K562 (cell line): ENCODE measurements at regions not wholly inside any gene's neighbourhood (a gene's known extent, or its start where the extent isn't known, plus 50 kb on each side); places are given as distances from the start of the nearest gene placed in this dataset.
A peak's percentile ranks its signal among the peaks of the same experiment; 100 is the strongest.

ENCODE experiments used
- BRD9 ChIP-seq: fragments of 450-650 bp; IDR thresholded peaks from 2 replicates; pipeline ENCODE4 v1.6.1; 2018; ENCODE audit warnings: low read depth; ENCODE audit not compliant: partially characterized antibody
- CTCF ChIP-seq, 3 experiments: IDR thresholded peaks in 2 of 3; conservative IDR thresholded peaks in 1 of 3; 2 replicates each; pipeline ENCODE4 v1.5.1; 2011 to 2012; ENCODE audit warnings: low read length in 3 of 3, mild to moderate bottlenecking in 3 of 3, control low read depth in 2 of 3, improper control_type of control experiment in 1 of 3, inconsistent platforms in 1 of 3, low read depth in 1 of 3, mixed read lengths in 1 of 3, moderate library complexity in 1 of 3; ENCODE audit not compliant: insufficient read depth in 2 of 3
- DEAF1 ChIP-seq: fragments of 450-650 bp; formaldehyde crosslinking; IDR thresholded peaks from 2 replicates; pipeline ENCODE4 v1.4.0; 2020; ENCODE audit warnings: mild to moderate bottlenecking, moderate library complexity
- MAX ChIP-seq: sonication (generic); formaldehyde crosslinking; IDR thresholded peaks from 2 replicates; pipeline ENCODE4 v1.9.0; 2022; ENCODE audit warnings: mild to moderate bottlenecking, missing genetic modification reagents
- MLLT1 ChIP-seq, 2 experiments: fragments of 450-650 bp; IDR thresholded peaks; 2 replicates each; pipeline ENCODE4 v1.6.1; 2016

GRCh38 chr9:101791938-101792337 lies 53.5 kb upstream of the GRIN3A start (continued):
- TF ChIP-seq MLLT1 (IDR thresholded peaks at IDR 0.05) (0 out of 4 replicates have a peak, but pooled peaks of 1 of the 2 experiments have one; percentile 39), DEAF1 (peak; percentile 67), BRD9 (peak; percentile 47), CTCF (IDR thresholded peaks at IDR 0.05 in 2 of 3, conservative IDR thresholded peaks at IDR 0.05 in 1 of 3; ENCODE audit: insufficient read depth in 2 of 3, low read depth in 1 of 3, low read length in 3 of 3) (peak; percentile 55 to 76 (median 71)), MAX (CRISPR knock-in tag) (no peak)
